Endothelial cell of umbilical vein (primary cell): ENCODE measurements at regions not wholly inside any gene's neighbourhood (a gene's known extent, or its start where the extent isn't known, plus 50 kb on each side); places are given as distances from the start of the nearest gene placed in this dataset.

ENCODE experiments used
- POLR2A ChIP-seq: IDR thresholded peaks from 2 replicates; pipeline ENCODE4 v1.6.1; 2012; ENCODE audit warnings: low read depth, mild to moderate bottlenecking, control low read depth, low read length
- POLR2AphosphoS5 ChIP-seq: IDR thresholded peaks from 2 replicates; pipeline ENCODE4 v1.6.1; 2012; ENCODE audit warnings: low read depth, mild to moderate bottlenecking, control low read depth, low read length, moderate library complexity; ENCODE audit not compliant: insufficient read depth
- TF ChIP-seq, protein P1 (sequence below): IDR thresholded peaks from 2 replicates; pipeline ENCODE4 v1.6.1; 2011; ENCODE audit not compliant: insufficient read depth, insufficient read length
- TF ChIP-seq, protein P2 (sequence below), 2 donors: IDR thresholded peaks; 1 replicate in 1 of 2; 2 replicates in 1 of 2; pipeline ENCODE4 v1.5.1; 2011; ENCODE audit warnings: low read length in 2 of 2, mild to moderate bottlenecking in 2 of 2, moderate library complexity in 2 of 2, control low read depth in 1 of 2, inconsistent platforms in 1 of 2, low read depth in 1 of 2; ENCODE audit not compliant: insufficient read depth in 1 of 2; ENCODE audit errors: extremely low read depth in 1 of 2

DNA sequence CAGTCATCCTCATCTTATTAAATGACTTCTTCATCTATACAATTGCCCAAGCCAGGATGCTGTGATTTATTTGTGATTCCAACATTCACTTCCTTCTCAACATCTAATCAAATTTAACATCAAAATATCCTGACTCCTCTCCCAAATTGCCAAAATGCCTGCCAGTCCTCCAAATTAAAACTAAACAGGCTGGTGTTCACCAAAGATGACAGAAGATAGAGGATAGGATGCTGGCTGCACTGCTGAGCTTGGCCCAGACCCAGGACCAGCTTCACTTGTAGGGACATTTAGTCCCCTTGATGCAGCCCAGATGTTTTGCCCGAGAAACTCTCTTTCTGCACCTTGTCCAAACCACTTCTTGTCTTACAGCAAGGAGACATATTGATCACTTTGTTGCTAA lies 540.0 kb upstream of the CNTNAP5 start:
- TF ChIP-seq, protein P1, sequence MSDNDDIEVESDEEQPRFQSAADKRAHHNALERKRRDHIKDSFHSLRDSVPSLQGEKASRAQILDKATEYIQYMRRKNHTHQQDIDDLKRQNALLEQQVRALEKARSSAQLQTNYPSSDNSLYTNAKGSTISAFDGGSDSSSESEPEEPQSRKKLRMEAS: no peak
- TF ChIP-seq POLR2A (no peak), POLR2AphosphoS5 (no peak)
- TF ChIP-seq, protein P2, sequence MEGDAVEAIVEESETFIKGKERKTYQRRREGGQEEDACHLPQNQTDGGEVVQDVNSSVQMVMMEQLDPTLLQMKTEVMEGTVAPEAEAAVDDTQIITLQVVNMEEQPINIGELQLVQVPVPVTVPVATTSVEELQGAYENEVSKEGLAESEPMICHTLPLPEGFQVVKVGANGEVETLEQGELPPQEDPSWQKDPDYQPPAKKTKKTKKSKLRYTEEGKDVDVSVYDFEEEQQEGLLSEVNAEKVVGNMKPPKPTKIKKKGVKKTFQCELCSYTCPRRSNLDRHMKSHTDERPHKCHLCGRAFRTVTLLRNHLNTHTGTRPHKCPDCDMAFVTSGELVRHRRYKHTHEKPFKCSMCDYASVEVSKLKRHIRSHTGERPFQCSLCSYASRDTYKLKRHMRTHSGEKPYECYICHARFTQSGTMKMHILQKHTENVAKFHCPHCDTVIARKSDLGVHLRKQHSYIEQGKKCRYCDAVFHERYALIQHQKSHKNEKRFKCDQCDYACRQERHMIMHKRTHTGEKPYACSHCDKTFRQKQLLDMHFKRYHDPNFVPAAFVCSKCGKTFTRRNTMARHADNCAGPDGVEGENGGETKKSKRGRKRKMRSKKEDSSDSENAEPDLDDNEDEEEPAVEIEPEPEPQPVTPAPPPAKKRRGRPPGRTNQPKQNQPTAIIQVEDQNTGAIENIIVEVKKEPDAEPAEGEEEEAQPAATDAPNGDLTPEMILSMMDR (IDR thresholded peaks at IDR 0.05; ENCODE audit: extremely low read depth in 1 of 2, insufficient read depth in 1 of 2, low read depth in 1 of 2, low read length in 2 of 2): no peak
